Hepatocyte (in vitro differentiated cells): ENCODE measurements at regions not wholly inside any gene's neighbourhood (a gene's known extent, or its start where the extent isn't known, plus 50 kb on each side); places are given as distances from the start of the nearest gene placed in this dataset.
"Not testable (repeated sequence)": the region's sequence is repeated elsewhere in the genome, so short reads cannot be mapped to it uniquely, and the experiment has no call there.

ENCODE experiments used
- CTCF ChIP-seq: fragments of 200-600 bp; sonication (generic); IDR thresholded peaks from 2 replicates; pipeline ENCODE4 v1.5.1; 2016; ENCODE audit warnings: antibody characterized with exemption, mild to moderate bottlenecking; ENCODE audit not compliant: poor library complexity
- EZH2phosphoT487 ChIP-seq: fragments of 200-600 bp; sonication (generic); IDR thresholded peaks from one replicate; pipeline ENCODE4 v1.6.1; 2018; ENCODE audit warnings: antibody characterized with exemption, mild to moderate bottlenecking, low read depth, moderate library complexity; ENCODE audit not compliant: unreplicated experiment, severe bottlenecking

GRCh38 chr16:35169324-35169723 is 1709.9 kb downstream of the TP53TG3F start:
- not testable (repeated sequence) for TF ChIP-seq CTCF, EZH2phosphoT487
